OCI-LY1 (cell line): ENCODE measurements at regions not wholly inside any gene's neighbourhood (a gene's known extent, or its start where the extent isn't known, plus 50 kb on each side); places are given as distances from the start of the nearest gene placed in this dataset.
"Not testable (repeated sequence)": the region's sequence is repeated elsewhere in the genome, so short reads cannot be mapped to it uniquely, and the experiment has no call there.

Source experiments
- H2AFZ ChIP-seq: fragments of 200-600 bp; sonication (generic), shearing (Covaris generic); 2 replicates; pipeline ENCODE4 v1.6.0; 2014; ENCODE audit warnings: antibody characterized with exemption, mild to moderate bottlenecking, low read length
- H3F3A ChIP-seq: fragments of 200-600 bp; sonication (generic), shearing (Covaris generic); 2 replicates; pipeline ENCODE4 v1.6.0; 2014; ENCODE audit warnings: mild to moderate bottlenecking, antibody characterized with exemption, low read length, moderate library complexity; ENCODE audit not compliant: insufficient read depth
- H3K27ac ChIP-seq: fragments of 200-600 bp; sonication (generic); 2 replicates; pipeline ENCODE4 v1.5.1; 2014; ENCODE audit warnings: low read length, mixed run types, mild to moderate bottlenecking, low read depth; ENCODE audit not compliant: poor library complexity, severe bottlenecking
- H3K27me3 ChIP-seq: fragments of 200-600 bp; sonication (generic); 2 replicates; pipeline ENCODE4 v1.6.0; 2014; ENCODE audit warnings: antibody characterized with exemption, mild to moderate bottlenecking, low read length, moderate library complexity; ENCODE audit not compliant: insufficient read depth
- H3K36me3 ChIP-seq: fragments of 200-600 bp; sonication (generic); 2 replicates; pipeline ENCODE4 v1.6.1; 2014; ENCODE audit warnings: mild to moderate bottlenecking, antibody characterized with exemption, low read length, moderate library complexity, mixed read lengths; ENCODE audit not compliant: insufficient read depth
- H3K4me1 ChIP-seq: fragments of 200-600 bp; sonication (generic); 2 replicates; pipeline ENCODE4 v1.5.1; 2014; ENCODE audit warnings: mild to moderate bottlenecking, low read length, moderate library complexity; ENCODE audit not compliant: insufficient read depth, severe bottlenecking
- H3K4me2 ChIP-seq: fragments of 200-600 bp; sonication (generic), shearing (Covaris generic); 2 replicates; pipeline ENCODE4 v1.6.1; 2014; ENCODE audit warnings: low read length
- H3K4me3 ChIP-seq: fragments of 200-600 bp; sonication (generic); 2 replicates; pipeline ENCODE4 v1.5.1; 2014; ENCODE audit warnings: low read length, low read depth, mild to moderate bottlenecking, mixed read lengths; ENCODE audit not compliant: poor library complexity, severe bottlenecking
- H3K79me2 ChIP-seq: fragments of 200-600 bp; shearing (Covaris generic); 2 replicates; pipeline ENCODE4 v1.6.1; 2016; ENCODE audit warnings: mixed run types, low read length, mixed read lengths; ENCODE audit not compliant: insufficient read depth
- H3K9ac ChIP-seq: fragments of 200-600 bp; sonication (generic), shearing (Covaris generic); 2 replicates; pipeline ENCODE4 v1.6.1; 2014; ENCODE audit warnings: mild to moderate bottlenecking, low read length, mixed read lengths
- H3K9me2 ChIP-seq: fragments of 200-600 bp; sonication (generic), shearing (Covaris generic); 2 replicates; pipeline ENCODE4 v1.6.1; 2014; ENCODE audit warnings: low read depth, mild to moderate bottlenecking, low read length, mixed read lengths
- H3K9me3 ChIP-seq: fragments of 200-600 bp; shearing (Covaris generic); 2 replicates; pipeline ENCODE4 v1.6.1; 2014; ENCODE audit warnings: low read length, mixed read lengths
- H4K20me1 ChIP-seq: fragments of 200-600 bp; sonication (generic), shearing (Covaris generic); 2 replicates; pipeline ENCODE4 v1.6.0; 2016; ENCODE audit warnings: mild to moderate bottlenecking, low read length; ENCODE audit not compliant: insufficient read depth
- EZH2 ChIP-seq: fragments of 200-600 bp; sonication (generic), shearing (Covaris generic); IDR thresholded peaks from 2 replicates; pipeline ENCODE4 v1.8.0; 2017; ENCODE audit warnings: borderline replicate concordance, mixed run types, mild to moderate bottlenecking, antibody characterized with exemption, low read length, moderate library complexity, mixed read lengths
- TF ChIP-seq, protein P1 (sequence below): fragments of 200-600 bp; sonication (generic), shearing (Covaris generic); IDR thresholded peaks from 2 replicates; pipeline ENCODE4 v1.5.1; 2017; ENCODE audit warnings: mild to moderate bottlenecking, antibody characterized with exemption, low read length, moderate library complexity, mixed read lengths

- no peak overlapping the region for H2AFZ ChIP-seq
- no peaks in the 10 kb centered on the region for H3K36me3 ChIP-seq
- no peak overlapping the region for H3K9ac ChIP-seq
- H3K4me1 ChIP-seq = no peaks in the 10 kb centered on the region
- no peak for TF ChIP-seq EZH2
- TF ChIP-seq, protein P1, sequence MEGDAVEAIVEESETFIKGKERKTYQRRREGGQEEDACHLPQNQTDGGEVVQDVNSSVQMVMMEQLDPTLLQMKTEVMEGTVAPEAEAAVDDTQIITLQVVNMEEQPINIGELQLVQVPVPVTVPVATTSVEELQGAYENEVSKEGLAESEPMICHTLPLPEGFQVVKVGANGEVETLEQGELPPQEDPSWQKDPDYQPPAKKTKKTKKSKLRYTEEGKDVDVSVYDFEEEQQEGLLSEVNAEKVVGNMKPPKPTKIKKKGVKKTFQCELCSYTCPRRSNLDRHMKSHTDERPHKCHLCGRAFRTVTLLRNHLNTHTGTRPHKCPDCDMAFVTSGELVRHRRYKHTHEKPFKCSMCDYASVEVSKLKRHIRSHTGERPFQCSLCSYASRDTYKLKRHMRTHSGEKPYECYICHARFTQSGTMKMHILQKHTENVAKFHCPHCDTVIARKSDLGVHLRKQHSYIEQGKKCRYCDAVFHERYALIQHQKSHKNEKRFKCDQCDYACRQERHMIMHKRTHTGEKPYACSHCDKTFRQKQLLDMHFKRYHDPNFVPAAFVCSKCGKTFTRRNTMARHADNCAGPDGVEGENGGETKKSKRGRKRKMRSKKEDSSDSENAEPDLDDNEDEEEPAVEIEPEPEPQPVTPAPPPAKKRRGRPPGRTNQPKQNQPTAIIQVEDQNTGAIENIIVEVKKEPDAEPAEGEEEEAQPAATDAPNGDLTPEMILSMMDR = no peak
- H4K20me1 ChIP-seq = no peaks in the 10 kb centered on the region
- no peaks in the 10 kb centered on the region for H3K9me3 ChIP-seq
- no peak overlapping the region for H3K4me3 ChIP-seq
- H3K27ac ChIP-seq = no peak overlapping the region
- H3K9me2 ChIP-seq = no peaks in the 10 kb centered on the region
- H3F3A ChIP-seq = no peaks in the 10 kb centered on the region
- H3K27me3 ChIP-seq = no peaks in the 10 kb centered on the region
- H3K79me2 ChIP-seq = no peaks in the 10 kb centered on the region
- H3K4me2 ChIP-seq = no peak overlapping the region
Observed at GRCh38 chr7:113349339-113349738, 231.0 kb upstream of the SMIM30 start.

DNA sequence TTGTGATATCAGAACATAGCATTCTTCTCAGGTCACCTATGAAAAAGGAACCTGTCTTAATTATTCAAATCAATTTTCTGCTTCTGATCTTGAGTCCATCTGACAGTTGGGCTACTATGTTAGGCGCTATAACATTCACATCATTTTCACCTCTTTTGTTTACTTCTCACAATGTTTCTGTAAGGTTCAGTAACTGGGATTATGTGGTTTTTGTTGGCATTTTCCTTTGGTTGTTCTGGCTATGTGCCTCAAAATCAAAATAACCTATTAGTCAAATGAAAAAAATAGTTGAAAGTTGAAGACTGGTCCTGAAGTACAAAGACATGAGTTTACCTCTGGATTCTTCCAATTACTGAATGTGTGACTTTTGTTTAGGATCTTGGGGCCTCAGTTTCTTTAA is 221.3 kb upstream of the SMIM30 start:
- H3K4me2 ChIP-seq = no peak overlapping the region

GRCh38 chr7:113338071-113338696 is 219.8 kb upstream of the SMIM30 start:
- no peaks in the 10 kb centered on the region for H3K27me3 ChIP-seq
- no peak for TF ChIP-seq EZH2
- TF ChIP-seq, protein P1 = no peak
- no peak overlapping the region for H3K9ac ChIP-seq
- H3K4me3 ChIP-seq = no peak overlapping the region
- H3K9me2 ChIP-seq = no peaks in the 10 kb centered on the region
- no peaks in the 10 kb centered on the region for H3K36me3 ChIP-seq
- H2AFZ ChIP-seq = no peak overlapping the region
- no peak overlapping the region for H3K4me2 ChIP-seq
- H3K4me1 ChIP-seq = no peaks in the 10 kb centered on the region
- no peaks in the 10 kb centered on the region for H4K20me1 ChIP-seq
- H3K79me2 ChIP-seq = no peaks in the 10 kb centered on the region
- no peak overlapping the region for H3K27ac ChIP-seq
- no peaks in the 10 kb centered on the region for H3F3A ChIP-seq
- no peaks in the 10 kb centered on the region for H3K9me3 ChIP-seq

More for the DNA sequence above, 221.3 kb upstream of the SMIM30 start:
- Histone ChIP-seq H3K9me3 (no peaks in the 10 kb centered on the region), H3F3A (no peaks in the 10 kb centered on the region), H3K36me3 (no peaks in the 10 kb centered on the region), H3K4me1 (no peaks in the 10 kb centered on the region), H3K27ac (no peak overlapping the region), H4K20me1 (no peaks in the 10 kb centered on the region), H3K79me2 (no peaks in the 10 kb centered on the region), H2AFZ (no peak overlapping the region), H3K9ac (no peak overlapping the region), H3K27me3 (no peaks in the 10 kb centered on the region), H3K9me2 (no peaks in the 10 kb centered on the region), H3K4me3 (no peak overlapping the region)
- no peak for TF ChIP-seq EZH2
- TF ChIP-seq, protein P1 = no peak

GRCh38 chr7:113336838-113337237 is 218.5 kb upstream of the SMIM30 start:
- not testable (repeated sequence) for H3K9me3 ChIP-seq, H3K4me2 ChIP-seq, H3K27ac ChIP-seq, H3K27me3 ChIP-seq, H3K4me3 ChIP-seq, H3K9ac ChIP-seq, H3K4me1 ChIP-seq, H2AFZ ChIP-seq, H3K79me2 ChIP-seq, H4K20me1 ChIP-seq, H3K9me2 ChIP-seq, H3K36me3 ChIP-seq, H3F3A ChIP-seq
